ENCODE measurements at regions not wholly inside any gene's neighbourhood (a gene's known extent, or its start where the extent isn't known, plus 50 kb on each side); places are given as distances from the start of the nearest gene placed in this dataset.

GRCh38 chr9:29981013-29981412 is 2403.4 kb upstream of the ACO1 start:
- H3K4me3 ChIP-seq, result no peak overlapping the region
- H3K27ac ChIP-seq, result no peak overlapping the region
- DNase-seq (ENCODE audit: low spot score in 2 of 2), result no peak
- no peak for TF ChIP-seq CTCF (IDR thresholded peaks at IDR 0.05)
- no peaks in the 10 kb centered on the region for H3K9me3 ChIP-seq
- no peaks in the 10 kb centered on the region for H3K36me3 ChIP-seq
- H3K27me3 ChIP-seq, result no peaks in the 10 kb centered on the region
- intact Hi-C loops (cut with DNase I), result no loop called here
- no peaks in the 10 kb centered on the region for H3K4me1 ChIP-seq

GRCh38 chr9:29999645-30000044 is 2384.8 kb upstream of the ACO1 start:
- Histone ChIP-seq H3K27ac (no peak overlapping the region), H3K4me3 (no peak overlapping the region)
- intact Hi-C loops (cut with DNase I), result no loop called here

GRCh38 chr9:30010691-30011090 is 2373.8 kb upstream of the ACO1 start:
- no peak for DNase-seq (ENCODE audit: low spot score in 2 of 2)
- Histone ChIP-seq H3K9me3 (no peaks in the 10 kb centered on the region), H3K36me3 (no peaks in the 10 kb centered on the region), H3K27me3 (no peaks in the 10 kb centered on the region), H3K27ac (no peak overlapping the region), H3K4me1 (no peaks in the 10 kb centered on the region), H3K4me3 (no peak overlapping the region)
- no peak for TF ChIP-seq CTCF (IDR thresholded peaks at IDR 0.05)
- intact Hi-C loops (cut with DNase I), result no loop called here

More at GRCh38 chr9:29999645-30000044, 2384.8 kb upstream of the ACO1 start:
- H3K4me1 ChIP-seq, result no peaks in the 10 kb centered on the region
- H3K27me3 ChIP-seq, result no peaks in the 10 kb centered on the region
- no peaks in the 10 kb centered on the region for H3K36me3 ChIP-seq
- TF ChIP-seq CTCF (IDR thresholded peaks at IDR 0.05), result no peak
- no peak for DNase-seq (ENCODE audit: low spot score in 2 of 2)
- H3K9me3 ChIP-seq, result no peaks in the 10 kb centered on the region

GRCh38 chr9:30012622-30013021 is 2371.8 kb upstream of the ACO1 start:
- no peak for TF ChIP-seq CTCF (IDR thresholded peaks at IDR 0.05)
- DNase-seq (ENCODE audit: low spot score in 2 of 2), result no peak
- H3K36me3 ChIP-seq, result no peaks in the 10 kb centered on the region
- intact Hi-C loops (cut with DNase I), result no loop called here
- no peaks in the 10 kb centered on the region for H3K9me3 ChIP-seq
- no peaks in the 10 kb centered on the region for H3K4me1 ChIP-seq
- no peak overlapping the region for H3K4me3 ChIP-seq
- H3K27ac ChIP-seq, result no peak overlapping the region
- H3K27me3 ChIP-seq, result no peaks in the 10 kb centered on the region

DNA sequence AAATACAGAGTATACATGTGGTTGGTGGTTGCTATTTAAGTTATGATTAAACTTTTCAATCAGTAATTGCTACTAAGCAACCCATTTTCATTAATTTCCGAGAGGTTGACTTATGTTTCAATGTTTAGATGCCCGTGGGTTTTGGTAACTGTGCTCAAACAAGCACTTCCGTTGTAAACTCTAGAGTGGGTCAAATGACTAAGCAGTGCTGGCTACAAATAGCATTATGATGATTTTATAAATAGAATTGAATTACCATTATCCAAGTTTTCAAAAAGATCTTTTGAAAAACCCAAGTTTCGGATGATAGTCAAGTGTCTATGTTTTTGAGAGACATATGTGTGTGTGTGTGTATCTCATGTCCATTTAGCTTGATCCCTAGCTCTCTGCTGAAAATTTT is 2369.4 kb upstream of the ACO1 start:
- TF ChIP-seq CTCF (IDR thresholded peaks at IDR 0.05), result no peak
- Histone ChIP-seq H3K4me1 (no peaks in the 10 kb centered on the region), H3K4me3 (no peak overlapping the region), H3K27me3 (no peaks in the 10 kb centered on the region), H3K36me3 (no peaks in the 10 kb centered on the region), H3K27ac (no peak overlapping the region), H3K9me3 (no peaks in the 10 kb centered on the region)
- intact Hi-C loops (cut with DNase I), result no loop called here
- DNase-seq (ENCODE audit: low spot score in 2 of 2), result no peak

DNA sequence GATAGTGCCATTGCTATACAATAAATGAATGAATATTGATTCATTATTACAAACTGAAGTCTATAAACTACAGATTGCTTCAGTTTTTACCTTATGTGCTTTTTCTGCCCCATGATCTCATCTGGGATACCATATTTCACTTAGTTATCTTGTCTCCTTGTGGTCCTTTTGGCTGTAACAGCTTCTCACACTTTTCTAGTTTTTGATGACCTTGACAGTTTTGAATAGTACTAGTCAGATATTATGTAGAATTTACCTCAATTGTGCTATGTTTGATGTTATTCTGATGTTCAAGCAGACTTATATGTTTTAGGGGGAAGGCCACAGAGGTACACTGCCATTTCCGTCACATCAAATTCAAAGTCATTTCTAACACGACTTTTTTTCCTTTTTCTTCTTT is 2364.3 kb upstream of the ACO1 start:
- DNase-seq (ENCODE audit: low spot score in 2 of 2), result no peak
- Histone ChIP-seq H3K4me1 (no peaks in the 10 kb centered on the region), H3K27ac (no peak overlapping the region), H3K9me3 (no peaks in the 10 kb centered on the region), H3K4me3 (no peak overlapping the region), H3K36me3 (no peaks in the 10 kb centered on the region), H3K27me3 (no peaks in the 10 kb centered on the region)
- intact Hi-C loops (cut with DNase I), result no loop called here
- no peak for TF ChIP-seq CTCF (IDR thresholded peaks at IDR 0.05)

Measured in ascending aorta (tissue), 2 donors.